Karpas-422 (cell line): ENCODE measurements at regions not wholly inside any gene's neighbourhood (a gene's known extent, or its start where the extent isn't known, plus 50 kb on each side); places are given as distances from the start of the nearest gene placed in this dataset.

Experiments
- DNase-seq: peaks from one replicate; pipeline ENCODE4 v3.0.0-alpha.2; 2015
- H2AFZ ChIP-seq: fragments of 200-600 bp; sonication (generic); 2 replicates; pipeline ENCODE4 v1.6.1; 2014; ENCODE audit warnings: antibody characterized with exemption, low read length, mixed read lengths
- H3K27ac ChIP-seq: fragments of 200-600 bp; sonication (generic); 2 replicates; pipeline ENCODE4 v1.5.1; 2014; ENCODE audit warnings: mild to moderate bottlenecking, low read length, moderate library complexity
- H3K27me3 ChIP-seq: fragments of 200-600 bp; sonication (generic); 2 replicates; pipeline ENCODE4 v1.6.1; 2014; ENCODE audit warnings: low read length, mixed read lengths
- H3K36me3 ChIP-seq: fragments of 200-600 bp; sonication (generic); 2 replicates; pipeline ENCODE4 v1.6.1; 2014; ENCODE audit warnings: low read length, mixed read lengths; ENCODE audit not compliant: insufficient read depth
- H3K4me1 ChIP-seq: fragments of 200-600 bp; sonication (generic); 2 replicates; pipeline ENCODE4 v1.6.1; 2014; ENCODE audit warnings: mild to moderate bottlenecking, low read length, mixed read lengths
- H3K4me2 ChIP-seq: fragments of 200-600 bp; sonication (generic); 2 replicates; pipeline ENCODE4 v1.6.1; 2014; ENCODE audit warnings: low read length, low read depth, mild to moderate bottlenecking; ENCODE audit not compliant: poor library complexity, severe bottlenecking
- H3K4me3 ChIP-seq: fragments of 200-600 bp; sonication (generic); 2 replicates; pipeline ENCODE4 v1.5.1; 2014; ENCODE audit warnings: mild to moderate bottlenecking, antibody characterized with exemption, low read length, mixed read lengths
- H3K79me2 ChIP-seq: fragments of 200-600 bp; sonication (generic); 2 replicates; pipeline ENCODE4 v1.6.1; 2014; ENCODE audit warnings: mild to moderate bottlenecking, low read length, mixed read lengths
- H3K9ac ChIP-seq: fragments of 200-600 bp; sonication (generic); 2 replicates; pipeline ENCODE4 v1.6.0; 2014; ENCODE audit warnings: low read length
- H3K9me2 ChIP-seq: fragments of 200-600 bp; sonication (generic), shearing (Covaris generic); replicated peaks from 2 replicates; pipeline ENCODE4 v1.6.0; 2014; ENCODE audit warnings: mild to moderate bottlenecking, low read length, moderate library complexity; ENCODE audit not compliant: insufficient read depth
- H3K9me3 ChIP-seq: fragments of 300-700, 200-600 bp; sonication (generic); 2 replicates; pipeline ENCODE4 v1.6.1; 2014; ENCODE audit warnings: low read length, mixed read lengths
- H4K20me1 ChIP-seq: fragments of 200-600 bp; sonication (generic); 2 replicates; pipeline ENCODE4 v1.6.1; 2014; ENCODE audit warnings: mild to moderate bottlenecking, antibody characterized with exemption, low read length, low read depth; ENCODE audit not compliant: insufficient read depth

GRCh38 chr14:38127784-38128183, 79.9 kb upstream of the SSTR1 start:
- Histone ChIP-seq H3K36me3 (peaks cover 9% of the 10 kb centered on the region), H3K4me3 (peak overlapping the region; percentile 44), H3K9me2 (no peaks in the 10 kb centered on the region), H3K4me2 (peak overlapping the region; percentile 69), H3K27me3 (no peaks in the 10 kb centered on the region), H3K4me1 (peaks cover 99% of the 10 kb centered on the region), H3K9me3 (peaks cover 5% of the 10 kb centered on the region; the same call in 1 of the 2 replicates), H3K79me2 (no peaks in the 10 kb centered on the region), H3K9ac (peak overlapping the region; percentile 83), H3K27ac (peak overlapping the region; percentile 98), H2AFZ (no peak overlapping the region), H4K20me1 (no peaks in the 10 kb centered on the region)
- peak; percentile 91 for DNase-seq

DNA sequence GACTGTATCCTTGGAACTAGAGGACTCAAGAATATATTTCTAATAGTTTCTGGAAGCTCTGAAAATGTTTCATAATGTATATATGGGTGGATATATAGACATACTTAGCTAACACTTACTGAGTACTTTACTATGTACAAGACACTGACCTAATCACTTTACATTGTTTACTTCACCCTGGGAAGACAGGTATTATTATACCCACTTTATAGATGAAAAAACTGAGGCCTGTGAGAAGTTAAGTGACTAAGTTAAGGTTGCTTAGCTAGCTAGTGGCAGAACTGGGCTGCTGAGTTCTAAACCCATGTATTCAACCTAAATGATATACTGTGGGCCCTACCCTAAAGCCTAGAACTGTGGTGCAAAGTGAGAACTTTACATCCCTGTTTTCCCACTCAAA, 79.1 kb upstream of the SSTR1 start:
- peak overlapping the region; percentile 69 for H3K4me2 ChIP-seq
- no peaks in the 10 kb centered on the region for H3K27me3 ChIP-seq
- peak; percentile 74 for DNase-seq
- no peaks in the 10 kb centered on the region for H3K79me2 ChIP-seq
- no peaks in the 10 kb centered on the region for H3K9me2 ChIP-seq
- peaks cover 9% of the 10 kb centered on the region for H3K36me3 ChIP-seq
- H3K4me1 ChIP-seq, result peaks cover 95% of the 10 kb centered on the region
- H2AFZ ChIP-seq, result no peak overlapping the region
- H3K9me3 ChIP-seq, result peaks cover 5% of the 10 kb centered on the region; the same call in 1 of the 2 replicates
- peak overlapping the region; percentile 98 for H3K27ac ChIP-seq
- no peak overlapping the region for H3K4me3 ChIP-seq
- H3K9ac ChIP-seq, result peak overlapping the region; percentile 83
- no peaks in the 10 kb centered on the region for H4K20me1 ChIP-seq

GRCh38 chr14:38129192-38129591, 78.5 kb upstream of the SSTR1 start:
- H4K20me1 ChIP-seq, result no peaks in the 10 kb centered on the region
- peaks cover 95% of the 10 kb centered on the region for H3K4me1 ChIP-seq
- DNase-seq, result peak; percentile 60
- peak overlapping the region; percentile 83 for H3K9ac ChIP-seq
- no peak overlapping the region for H3K4me2 ChIP-seq
- H3K79me2 ChIP-seq, result no peaks in the 10 kb centered on the region
- no peak overlapping the region for H2AFZ ChIP-seq
- no peak overlapping the region; the same call in 1 of the 2 replicates for H3K4me3 ChIP-seq
- peaks cover 5% of the 10 kb centered on the region; the same call in 1 of the 2 replicates for H3K9me3 ChIP-seq
- H3K27ac ChIP-seq, result peak overlapping the region; percentile 98
- H3K27me3 ChIP-seq, result no peaks in the 10 kb centered on the region
- H3K36me3 ChIP-seq, result peaks cover 9% of the 10 kb centered on the region
- H3K9me2 ChIP-seq, result no peaks in the 10 kb centered on the region

DNA sequence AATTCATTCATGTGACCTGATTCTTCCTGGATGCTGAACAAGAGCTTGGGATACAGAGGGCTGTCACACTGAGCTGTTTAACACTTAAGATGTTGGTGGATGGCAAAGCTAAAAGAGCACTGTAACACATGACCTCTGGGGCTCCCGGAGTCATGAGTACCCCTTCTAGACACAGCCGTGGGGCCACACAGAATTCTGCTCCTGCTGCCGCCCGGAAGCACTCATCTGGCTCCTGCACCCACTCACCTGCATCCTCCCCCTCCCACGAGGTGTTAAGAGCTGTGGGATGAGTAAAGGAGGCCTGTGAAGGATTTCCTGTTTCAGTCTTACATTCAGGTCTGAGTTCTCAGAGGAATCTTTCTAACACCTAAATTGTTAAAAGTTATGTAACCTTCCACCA, 78.0 kb upstream of the SSTR1 start:
- peak overlapping the region; percentile 98 for H3K27ac ChIP-seq

GRCh38 chr14:38134416-38135030, 73.2 kb upstream of the SSTR1 start:
- Histone ChIP-seq H3K4me3 (peak overlapping the region; percentile 8), H3K9me2 (no peaks in the 10 kb centered on the region), H3K4me1 (peaks cover 95% of the 10 kb centered on the region), H3K27me3 (no peaks in the 10 kb centered on the region), H3K4me2 (peak overlapping the region; percentile 56), H4K20me1 (no peaks in the 10 kb centered on the region), H3K36me3 (peaks cover 9% of the 10 kb centered on the region), H3K9me3 (peaks cover 5% of the 10 kb centered on the region; the same call in 1 of the 2 replicates), H3K9ac (peak overlapping the region; percentile 67), H3K27ac (peak overlapping the region; percentile 98), H2AFZ (no peak overlapping the region), H3K79me2 (no peaks in the 10 kb centered on the region)
- peak; percentile 97 for DNase-seq

More for the DNA sequence above, 78.0 kb upstream of the SSTR1 start:
- Histone ChIP-seq H3K27me3 (no peaks in the 10 kb centered on the region), H3K9me2 (no peaks in the 10 kb centered on the region), H3K9ac (peak overlapping the region; percentile 83), H4K20me1 (no peaks in the 10 kb centered on the region), H3K36me3 (peaks cover 9% of the 10 kb centered on the region), H2AFZ (no peak overlapping the region), H3K79me2 (no peaks in the 10 kb centered on the region), H3K4me1 (peaks cover 95% of the 10 kb centered on the region), H3K9me3 (peaks cover 5% of the 10 kb centered on the region; the same call in 1 of the 2 replicates), H3K4me2 (no peak overlapping the region), H3K4me3 (no peak overlapping the region)
- DNase-seq, result peak; percentile 71

GRCh38 chr14:38135106-38135867, 72.4 kb upstream of the SSTR1 start:
- Histone ChIP-seq H4K20me1 (no peaks in the 10 kb centered on the region), H3K4me2 (peak overlapping the region; percentile 56), H3K4me1 (peaks cover 95% of the 10 kb centered on the region), H3K79me2 (no peaks in the 10 kb centered on the region), H3K9me3 (peaks cover 5% of the 10 kb centered on the region; the same call in 1 of the 2 replicates), H3K9ac (peak overlapping the region; percentile 67), H2AFZ (no peak overlapping the region; the same call in 1 of the 2 replicates), H3K27me3 (no peaks in the 10 kb centered on the region), H3K27ac (peak overlapping the region; percentile 98), H3K9me2 (no peaks in the 10 kb centered on the region), H3K4me3 (peak overlapping the region; percentile 8), H3K36me3 (peaks cover 9% of the 10 kb centered on the region)
- peak; percentile 89 for DNase-seq

DNA sequence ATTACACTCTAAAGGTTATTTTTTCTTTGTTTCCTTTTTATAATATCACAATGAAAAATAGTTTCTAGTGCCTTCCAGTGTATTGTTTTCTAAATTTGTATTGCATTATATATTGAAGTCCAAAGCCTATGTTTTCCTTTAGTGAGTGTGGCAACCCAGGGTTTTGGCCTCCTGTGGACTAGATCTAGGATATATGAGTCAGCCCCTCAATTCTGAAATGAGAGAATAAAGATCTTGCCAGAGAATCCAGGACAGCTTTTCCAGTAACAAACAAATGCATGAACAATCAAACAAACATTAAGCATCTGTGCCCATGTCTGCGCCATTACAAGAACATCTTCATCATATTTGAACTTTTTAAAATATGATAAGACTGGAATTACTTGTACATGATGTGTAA, 70.7 kb upstream of the SSTR1 start:
- DNase-seq, result peak; percentile 59
- H3K79me2 ChIP-seq, result no peaks in the 10 kb centered on the region
- H3K36me3 ChIP-seq, result no peaks in the 10 kb centered on the region; the same call in 1 of the 2 replicates
- H3K27me3 ChIP-seq, result no peaks in the 10 kb centered on the region
- H3K4me3 ChIP-seq, result no peak overlapping the region
- no peaks in the 10 kb centered on the region for H3K9me3 ChIP-seq
- peaks cover 95% of the 10 kb centered on the region for H3K4me1 ChIP-seq
- H3K9me2 ChIP-seq, result no peaks in the 10 kb centered on the region
- no peaks in the 10 kb centered on the region for H4K20me1 ChIP-seq
- peak overlapping the region; percentile 67 for H3K9ac ChIP-seq
- H3K27ac ChIP-seq, result peak overlapping the region; percentile 98
- peak overlapping the region; percentile 56 for H3K4me2 ChIP-seq
- H2AFZ ChIP-seq, result no peak overlapping the region

- peaks cover 100% of the 10 kb centered on the region for H3K4me1 ChIP-seq
- 0 out of 2 replicates have a peak overlapping the region, but pooled peaks have one; percentile 5 for H2AFZ ChIP-seq
- peak overlapping the region; percentile 78 for H3K9ac ChIP-seq
- peak; percentile 96 for DNase-seq
- H3K4me2 ChIP-seq, result peak overlapping the region; percentile 66
- no peaks in the 10 kb centered on the region for H3K27me3 ChIP-seq
- H3K9me3 ChIP-seq, result no peaks in the 10 kb centered on the region
- no peaks in the 10 kb centered on the region for H4K20me1 ChIP-seq
- H3K9me2 ChIP-seq, result no peaks in the 10 kb centered on the region
- H3K79me2 ChIP-seq, result no peaks in the 10 kb centered on the region
- peak overlapping the region; percentile 32 for H3K4me3 ChIP-seq
- peak overlapping the region; percentile 98 for H3K27ac ChIP-seq
- no peaks in the 10 kb centered on the region for H3K36me3 ChIP-seq
Measured at GRCh38 chr14:38138473-38139138, 69.1 kb upstream of the SSTR1 start.
